Osteoblast (primary cell): ENCODE measurements at regions not wholly inside any gene's neighbourhood (a gene's known extent, or its start where the extent isn't known, plus 50 kb on each side); places are given as distances from the start of the nearest gene placed in this dataset.

Experiments
- DNase-seq: peaks from one replicate; pipeline ENCODE4 v3.0.0; 2011; ENCODE audit warnings: low spot score, mixed read lengths; ENCODE audit not compliant: insufficient read length; ENCODE audit errors: missing footprints
- H2AFZ ChIP-seq: 2 replicates; pipeline ENCODE4 v1.6.0; 2011; ENCODE audit warnings: mild to moderate bottlenecking, low read length
- H3K27ac ChIP-seq: 2 replicates; pipeline ENCODE4 v1.5.1; 2011; ENCODE audit warnings: mild to moderate bottlenecking, low read depth, low read length, moderate library complexity
- H3K27me3 ChIP-seq: 2 replicates; pipeline ENCODE4 v1.6.0; 2012; ENCODE audit warnings: mild to moderate bottlenecking, control low read depth, inconsistent platforms, low read length, moderate library complexity; ENCODE audit not compliant: insufficient read depth
- H3K36me3 ChIP-seq: 2 replicates; pipeline ENCODE4 v1.5.1; 2011; ENCODE audit warnings: mild to moderate bottlenecking, low read length, control low read depth, moderate library complexity; ENCODE audit not compliant: insufficient read depth
- H3K4me1 ChIP-seq: 2 replicates; pipeline ENCODE4 v1.5.1; 2011; ENCODE audit warnings: mild to moderate bottlenecking, low read length, control low read depth, moderate library complexity; ENCODE audit not compliant: insufficient read depth
- H3K4me2 ChIP-seq: 2 replicates; pipeline ENCODE4 v1.6.0; 2011; ENCODE audit warnings: mild to moderate bottlenecking, low read length; ENCODE audit not compliant: insufficient read depth
- H3K4me3 ChIP-seq: fragments of 200-600 bp; sonication (generic); 3 replicates; pipeline ENCODE4 v1.5.1; 2012; ENCODE audit warnings: mild to moderate bottlenecking, low read length, inconsistent platforms; ENCODE audit not compliant: insufficient read depth
- H3K79me2 ChIP-seq: 2 replicates; pipeline ENCODE4 v1.6.0; 2012; ENCODE audit warnings: mild to moderate bottlenecking, low read length, control low read depth, inconsistent platforms; ENCODE audit not compliant: insufficient read depth
- H3K9me3 ChIP-seq: 2 replicates; pipeline ENCODE4 v1.5.1; 2011; ENCODE audit warnings: low read depth, low read length, control low read depth
- H4K20me1 ChIP-seq: 2 replicates; pipeline ENCODE4 v1.6.0; 2012; ENCODE audit warnings: mild to moderate bottlenecking, low read length, control low read depth; ENCODE audit not compliant: insufficient read depth
- TF ChIP-seq, protein P1 (sequence below): IDR thresholded peaks from 2 replicates; pipeline ENCODE4 v1.5.1; 2011; ENCODE audit warnings: mild to moderate bottlenecking, low read depth, low read length, moderate library complexity; ENCODE audit errors: extremely low read depth

DNA sequence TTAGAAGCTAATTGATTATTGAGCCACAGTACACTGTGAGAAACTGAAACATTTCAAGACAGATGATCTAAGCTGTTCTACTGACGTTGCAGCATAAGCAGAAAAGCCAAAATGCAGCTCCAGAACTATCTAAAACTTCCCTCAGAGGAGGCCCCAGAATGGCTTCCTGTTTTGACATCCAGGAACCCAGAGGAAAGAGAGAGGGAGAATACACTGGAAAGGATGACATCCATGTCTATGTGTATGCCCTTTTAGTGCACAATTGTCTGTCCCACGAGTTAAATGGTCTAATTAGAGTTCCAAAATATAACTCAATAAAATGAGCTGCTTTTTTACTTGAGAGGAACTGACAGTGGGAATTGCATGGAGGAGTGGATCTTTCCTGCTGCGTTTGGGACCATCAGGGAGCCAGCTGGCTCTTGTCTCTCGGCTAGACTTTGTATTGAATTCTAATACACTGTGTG lies 688.1 kb downstream of the ZNF385D start:
- Histone ChIP-seq H3K79me2 (no peaks in the 10 kb centered on the region), H3K4me1 (no peaks in the 10 kb centered on the region), H3K27ac (no peak overlapping the region), H2AFZ (no peak overlapping the region), H3K36me3 (no peaks in the 10 kb centered on the region), H3K27me3 (no peaks in the 10 kb centered on the region), H3K9me3 (no peaks in the 10 kb centered on the region), H4K20me1 (no peaks in the 10 kb centered on the region), H3K4me3 (no peak overlapping the region), H3K4me2 (no peak overlapping the region)
- no peak for DNase-seq
- TF ChIP-seq, protein P1, sequence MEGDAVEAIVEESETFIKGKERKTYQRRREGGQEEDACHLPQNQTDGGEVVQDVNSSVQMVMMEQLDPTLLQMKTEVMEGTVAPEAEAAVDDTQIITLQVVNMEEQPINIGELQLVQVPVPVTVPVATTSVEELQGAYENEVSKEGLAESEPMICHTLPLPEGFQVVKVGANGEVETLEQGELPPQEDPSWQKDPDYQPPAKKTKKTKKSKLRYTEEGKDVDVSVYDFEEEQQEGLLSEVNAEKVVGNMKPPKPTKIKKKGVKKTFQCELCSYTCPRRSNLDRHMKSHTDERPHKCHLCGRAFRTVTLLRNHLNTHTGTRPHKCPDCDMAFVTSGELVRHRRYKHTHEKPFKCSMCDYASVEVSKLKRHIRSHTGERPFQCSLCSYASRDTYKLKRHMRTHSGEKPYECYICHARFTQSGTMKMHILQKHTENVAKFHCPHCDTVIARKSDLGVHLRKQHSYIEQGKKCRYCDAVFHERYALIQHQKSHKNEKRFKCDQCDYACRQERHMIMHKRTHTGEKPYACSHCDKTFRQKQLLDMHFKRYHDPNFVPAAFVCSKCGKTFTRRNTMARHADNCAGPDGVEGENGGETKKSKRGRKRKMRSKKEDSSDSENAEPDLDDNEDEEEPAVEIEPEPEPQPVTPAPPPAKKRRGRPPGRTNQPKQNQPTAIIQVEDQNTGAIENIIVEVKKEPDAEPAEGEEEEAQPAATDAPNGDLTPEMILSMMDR, result no peak

DNA sequence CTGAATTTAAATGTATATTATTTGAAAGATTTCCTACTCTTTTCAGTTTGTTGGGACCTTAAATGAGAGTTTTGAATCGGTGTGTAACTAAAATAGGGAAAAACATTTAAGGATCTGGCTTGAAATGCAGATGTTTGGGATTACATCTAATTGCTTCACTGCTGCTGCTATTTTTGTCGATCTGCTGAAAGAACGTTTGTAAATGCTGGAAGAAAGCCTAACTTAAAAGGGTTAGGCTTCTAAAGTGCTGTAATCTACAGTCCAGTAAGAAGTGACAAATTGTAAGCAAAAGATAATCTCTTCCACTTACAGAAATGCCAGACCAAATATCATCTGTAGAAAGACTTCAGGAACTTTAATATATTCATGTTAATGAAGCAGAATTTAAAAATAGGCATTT lies 691.6 kb downstream of the ZNF385D start:
- no peak overlapping the region for H3K27ac ChIP-seq
- H3K4me2 ChIP-seq, result no peak overlapping the region
- no peaks in the 10 kb centered on the region for H3K9me3 ChIP-seq
- no peaks in the 10 kb centered on the region for H3K36me3 ChIP-seq
- H3K79me2 ChIP-seq, result no peaks in the 10 kb centered on the region
- H2AFZ ChIP-seq, result no peak overlapping the region
- no peak for DNase-seq
- no peaks in the 10 kb centered on the region for H4K20me1 ChIP-seq
- H3K4me1 ChIP-seq, result no peaks in the 10 kb centered on the region
- H3K4me3 ChIP-seq, result no peak overlapping the region
- no peaks in the 10 kb centered on the region for H3K27me3 ChIP-seq
- TF ChIP-seq, protein P1, result no peak

DNA sequence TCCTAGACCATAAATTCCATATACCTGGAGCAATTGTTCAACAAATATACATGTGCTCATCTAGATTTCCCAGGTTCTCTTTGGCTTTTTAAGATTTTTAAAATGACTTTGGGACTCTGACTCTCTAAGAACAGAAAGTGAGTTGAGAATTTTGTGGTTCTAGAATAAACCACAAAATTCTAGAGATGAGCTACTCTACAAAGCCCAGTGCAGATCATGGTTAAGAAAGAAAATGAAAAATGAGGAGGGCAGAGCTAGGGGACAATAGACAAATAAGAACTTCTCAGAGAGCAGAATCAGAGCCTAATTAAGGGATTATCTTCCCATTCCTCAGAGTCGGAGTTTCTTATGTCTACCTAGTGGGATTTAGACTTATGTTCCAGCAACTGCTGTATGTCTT lies 694.7 kb downstream of the ZNF385D start:
- TF ChIP-seq, protein P1, result no peak
- Histone ChIP-seq H3K9me3 (no peaks in the 10 kb centered on the region), H3K79me2 (no peaks in the 10 kb centered on the region), H3K27ac (no peak overlapping the region), H2AFZ (no peak overlapping the region), H4K20me1 (no peaks in the 10 kb centered on the region), H3K27me3 (no peaks in the 10 kb centered on the region), H3K4me3 (no peak overlapping the region), H3K36me3 (no peaks in the 10 kb centered on the region), H3K4me2 (no peak overlapping the region), H3K4me1 (no peaks in the 10 kb centered on the region)
- DNase-seq, result no peak

DNA sequence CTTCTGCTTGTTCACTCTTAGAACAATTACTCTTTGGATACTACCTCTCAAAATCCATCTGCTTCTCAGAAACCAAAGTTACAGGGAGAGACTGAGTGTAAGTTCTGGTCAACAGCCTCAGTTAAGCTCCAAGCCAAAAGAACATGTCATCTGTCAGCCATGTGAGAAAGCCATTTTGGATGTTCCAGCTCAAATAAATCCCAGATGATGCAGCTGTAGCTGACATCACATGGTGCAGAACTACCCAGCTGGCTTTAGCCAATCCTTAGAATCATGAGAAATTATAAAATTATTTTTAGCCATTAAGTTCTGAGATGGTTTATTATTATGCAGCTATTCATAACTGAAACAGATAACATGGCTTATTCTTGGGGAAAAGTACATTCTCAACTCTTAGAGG lies 696.0 kb downstream of the ZNF385D start:
- H3K27ac ChIP-seq, result no peak overlapping the region
- H3K79me2 ChIP-seq, result no peaks in the 10 kb centered on the region
- H3K4me1 ChIP-seq, result no peaks in the 10 kb centered on the region
- no peak for DNase-seq
- TF ChIP-seq, protein P1, result no peak
- H3K4me2 ChIP-seq, result no peak overlapping the region
- no peaks in the 10 kb centered on the region for H3K9me3 ChIP-seq
- no peaks in the 10 kb centered on the region for H3K36me3 ChIP-seq
- no peaks in the 10 kb centered on the region for H3K27me3 ChIP-seq
- no peaks in the 10 kb centered on the region for H4K20me1 ChIP-seq
- H3K4me3 ChIP-seq, result no peak overlapping the region
- H2AFZ ChIP-seq, result no peak overlapping the region
